Neural progenitor cell (in vitro differentiated cells): ENCODE measurements at regions not wholly inside any gene's neighbourhood (a gene's known extent, or its start where the extent isn't known, plus 50 kb on each side); places are given as distances from the start of the nearest gene placed in this dataset.

ENCODE experiments used
- DNase-seq: peaks from one replicate; pipeline ENCODE4 v3.0.0-alpha.2; 2016; ENCODE audit warnings: low spot score
- H2AFZ ChIP-seq: fragments of 200-600 bp; sonication (generic); replicated peaks from 2 replicates; pipeline ENCODE4 v1.6.1; 2016; ENCODE audit warnings: antibody characterized with exemption
- H3F3A ChIP-seq: fragments of 200-600 bp; sonication (generic); 2 replicates; pipeline ENCODE4 v1.6.1; 2016; ENCODE audit warnings: antibody characterized with exemption, low read depth
- H3K27ac ChIP-seq: fragments of 200-600 bp; sonication (generic); 2 replicates; pipeline ENCODE4 v1.5.1; 2016; ENCODE audit warnings: mild to moderate bottlenecking
- H3K27me3 ChIP-seq: fragments of 200-600 bp; sonication (generic); 2 replicates; pipeline ENCODE4 v1.6.1; 2016; ENCODE audit warnings: mild to moderate bottlenecking, moderate library complexity
- H3K36me3 ChIP-seq: fragments of 200-600 bp; sonication (generic); 2 replicates; pipeline ENCODE4 v1.5.1; 2016
- H3K4me1 ChIP-seq: fragments of 200-600 bp; sonication (generic); 2 replicates; pipeline ENCODE4 v1.6.1; 2016; ENCODE audit warnings: mixed run types
- H3K4me2 ChIP-seq: fragments of 200-600 bp; sonication (generic); 2 replicates; pipeline ENCODE4 v1.6.1; 2016
- H3K4me3 ChIP-seq: fragments of 200-600 bp; sonication (generic); 2 replicates; pipeline ENCODE4 v1.5.1; 2016
- H3K79me2 ChIP-seq: fragments of 200-600 bp; sonication (generic); 2 replicates; pipeline ENCODE4 v1.6.1; 2016; ENCODE audit warnings: low read depth
- H3K9ac ChIP-seq: fragments of 200-600 bp; sonication (generic); 2 replicates; pipeline ENCODE4 v1.6.1; 2016
- H3K9me3 ChIP-seq: fragments of 200-600 bp; sonication (generic); 2 replicates; pipeline ENCODE4 v1.5.1; 2016; ENCODE audit warnings: low read depth
- H4K20me1 ChIP-seq: fragments of 200-600 bp; sonication (generic); 2 replicates; pipeline ENCODE4 v1.6.1; 2016; ENCODE audit warnings: low read depth
- H3K27ac Mint-ChIP-seq: 3 replicates; pipeline ENCODE4 v1.8.0; 2021; ENCODE audit warnings: mixed read lengths
- H3K27me3 Mint-ChIP-seq: 2 replicates; pipeline ENCODE4 v1.8.0; 2022; ENCODE audit warnings: low read depth, mild to moderate bottlenecking, inconsistent platforms, moderate library complexity, mixed read lengths; ENCODE audit not compliant: insufficient read depth
- H3K36me3 Mint-ChIP-seq: 3 replicates; pipeline ENCODE4 v1.8.0; 2021; ENCODE audit warnings: mixed read lengths
- H3K4me1 Mint-ChIP-seq: 3 replicates; pipeline ENCODE4 v1.8.0; 2021; ENCODE audit warnings: mixed read lengths
- H3K4me3 Mint-ChIP-seq: 3 replicates; pipeline ENCODE4 v1.8.0; 2021; ENCODE audit warnings: mild to moderate bottlenecking, moderate library complexity, mixed read lengths
- H3K9me3 Mint-ChIP-seq: 3 replicates; pipeline ENCODE4 v1.8.0; 2020; ENCODE audit warnings: mixed read lengths
- EZH2 ChIP-seq: fragments of 200-600 bp; sonication (generic); IDR thresholded peaks from 2 replicates; pipeline ENCODE4 v1.6.1; 2017; ENCODE audit warnings: antibody characterized with exemption, mild to moderate bottlenecking, moderate library complexity
- EZH2phosphoT487 ChIP-seq: fragments of 200-600 bp; sonication (generic); IDR thresholded peaks from 2 replicates; pipeline ENCODE4 v1.6.1; 2017; ENCODE audit warnings: antibody characterized with exemption
- TF ChIP-seq, protein P1 (sequence below): fragments of 200-600 bp; sonication (generic); IDR thresholded peaks from 2 replicates; pipeline ENCODE4 v1.5.1; 2017; ENCODE audit warnings: antibody characterized with exemption, mild to moderate bottlenecking

DNA sequence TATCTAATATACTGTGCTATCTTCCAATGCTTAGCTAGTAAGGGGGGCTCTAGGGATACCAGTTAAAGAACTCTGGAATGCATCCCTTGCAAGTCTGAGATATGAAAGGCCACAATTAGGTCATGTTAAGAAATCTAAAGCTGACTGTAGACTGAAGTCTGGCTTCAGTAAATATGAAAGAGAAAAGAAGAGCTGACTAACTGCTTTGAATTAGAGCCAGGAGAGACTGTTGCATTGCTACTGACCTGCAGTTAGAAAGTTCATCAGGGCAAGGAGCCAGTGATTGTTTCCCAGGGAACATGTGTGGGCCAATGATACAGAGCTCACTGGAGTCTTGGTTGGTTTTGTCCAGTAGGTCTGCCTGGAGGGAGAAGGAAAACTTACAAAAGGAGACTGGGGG, 472.1 kb upstream of the TNC start:
- H2AFZ ChIP-seq, result no peak overlapping the region
- H3K27me3 ChIP-seq, result no peaks in the 10 kb centered on the region
- H4K20me1 ChIP-seq, result no peaks in the 10 kb centered on the region
- H3K4me1 ChIP-seq, result peaks cover 11% of the 10 kb centered on the region
- no peak for DNase-seq
- no peak overlapping the region for H3K27ac Mint-ChIP-seq
- H3K9me3 ChIP-seq, result no peaks in the 10 kb centered on the region
- H3K4me1 Mint-ChIP-seq, result peaks cover 16% of the 10 kb centered on the region
- no peak overlapping the region for H3K4me2 ChIP-seq
- H3K9me3 Mint-ChIP-seq, result peaks cover 2% of the 10 kb centered on the region
- no peak for TF ChIP-seq EZH2
- TF ChIP-seq EZH2phosphoT487, result no peak
- TF ChIP-seq, protein P1, sequence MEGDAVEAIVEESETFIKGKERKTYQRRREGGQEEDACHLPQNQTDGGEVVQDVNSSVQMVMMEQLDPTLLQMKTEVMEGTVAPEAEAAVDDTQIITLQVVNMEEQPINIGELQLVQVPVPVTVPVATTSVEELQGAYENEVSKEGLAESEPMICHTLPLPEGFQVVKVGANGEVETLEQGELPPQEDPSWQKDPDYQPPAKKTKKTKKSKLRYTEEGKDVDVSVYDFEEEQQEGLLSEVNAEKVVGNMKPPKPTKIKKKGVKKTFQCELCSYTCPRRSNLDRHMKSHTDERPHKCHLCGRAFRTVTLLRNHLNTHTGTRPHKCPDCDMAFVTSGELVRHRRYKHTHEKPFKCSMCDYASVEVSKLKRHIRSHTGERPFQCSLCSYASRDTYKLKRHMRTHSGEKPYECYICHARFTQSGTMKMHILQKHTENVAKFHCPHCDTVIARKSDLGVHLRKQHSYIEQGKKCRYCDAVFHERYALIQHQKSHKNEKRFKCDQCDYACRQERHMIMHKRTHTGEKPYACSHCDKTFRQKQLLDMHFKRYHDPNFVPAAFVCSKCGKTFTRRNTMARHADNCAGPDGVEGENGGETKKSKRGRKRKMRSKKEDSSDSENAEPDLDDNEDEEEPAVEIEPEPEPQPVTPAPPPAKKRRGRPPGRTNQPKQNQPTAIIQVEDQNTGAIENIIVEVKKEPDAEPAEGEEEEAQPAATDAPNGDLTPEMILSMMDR, result no peak
- no peak overlapping the region for H3K9ac ChIP-seq
- H3K27ac ChIP-seq, result no peak overlapping the region
- no peaks in the 10 kb centered on the region for H3K36me3 ChIP-seq
- H3F3A ChIP-seq, result no peaks in the 10 kb centered on the region
- H3K79me2 ChIP-seq, result no peaks in the 10 kb centered on the region
- peaks cover 4% of the 10 kb centered on the region for H3K27me3 Mint-ChIP-seq
- H3K4me3 ChIP-seq, result no peak overlapping the region
- no peak overlapping the region for H3K4me3 Mint-ChIP-seq
- H3K36me3 Mint-ChIP-seq, result no peaks in the 10 kb centered on the region

DNA sequence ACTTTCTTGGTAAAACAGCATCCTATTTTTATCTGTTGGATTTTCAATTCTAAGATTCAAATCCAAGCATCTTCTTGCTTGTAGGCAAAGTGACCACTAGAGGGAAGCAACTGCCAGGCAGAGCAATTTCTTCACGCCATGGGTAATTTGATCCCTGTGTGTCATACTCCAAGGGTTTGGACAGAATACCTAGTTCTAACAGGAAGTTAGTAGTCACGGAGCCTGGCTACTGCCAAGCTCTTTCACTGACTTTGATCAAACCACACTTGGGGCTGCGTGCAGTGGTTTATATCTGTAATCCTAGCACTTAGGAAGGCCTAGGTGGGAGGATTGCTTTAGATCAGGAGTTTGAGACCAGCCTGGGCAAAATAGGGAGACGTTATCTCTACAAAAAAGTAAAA, 473.6 kb upstream of the TNC start:
- Histone ChIP-seq H2AFZ (peak overlapping the region; percentile 45), H3K4me2 (peak overlapping the region; percentile 36), H3K36me3 (no peaks in the 10 kb centered on the region), H3K4me1 (peaks cover 22% of the 10 kb centered on the region), H3F3A (no peaks in the 10 kb centered on the region), H3K27ac (no peak overlapping the region), H4K20me1 (no peaks in the 10 kb centered on the region), H3K9me3 (no peaks in the 10 kb centered on the region), H3K27me3 (no peaks in the 10 kb centered on the region), H3K9ac (no peak overlapping the region), H3K79me2 (no peaks in the 10 kb centered on the region), H3K4me3 (no peak overlapping the region)
- Mint-ChIP-seq H3K4me1 (peaks cover 28% of the 10 kb centered on the region), H3K4me3 (peak overlapping the region; percentile 61), H3K27me3 (peaks cover 4% of the 10 kb centered on the region), H3K36me3 (no peaks in the 10 kb centered on the region), H3K9me3 (peaks cover 2% of the 10 kb centered on the region), H3K27ac (peak overlapping the region; percentile 91)
- TF ChIP-seq EZH2, result no peak
- TF ChIP-seq, protein P1, result peak; percentile 95
- DNase-seq, result peak; percentile 88

DNA sequence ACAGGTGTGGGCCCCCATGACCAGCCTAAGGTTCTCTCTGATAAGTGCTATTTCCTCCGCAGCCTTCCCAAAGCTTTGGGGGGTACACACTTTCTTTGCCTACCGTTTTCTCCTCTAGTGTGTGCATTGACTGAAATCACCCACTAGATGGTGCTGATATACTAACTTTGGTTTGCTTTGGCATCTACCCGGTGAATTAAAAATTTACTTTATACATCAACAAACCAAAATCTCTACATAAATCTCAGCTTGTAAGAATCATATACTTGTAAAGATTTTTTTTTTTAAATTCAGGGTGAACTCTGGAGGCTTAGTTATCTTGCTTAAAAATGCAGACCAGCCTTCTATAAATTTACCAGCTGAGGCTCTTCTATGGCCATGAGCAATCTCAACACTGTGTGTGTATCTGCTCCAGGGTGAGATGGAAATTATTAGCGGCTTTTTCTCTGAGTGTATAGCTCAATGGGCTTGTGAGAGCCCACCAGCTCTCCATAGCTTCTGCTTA, 475.7 kb upstream of the TNC start:
- Histone ChIP-seq H3K9me3 (no peaks in the 10 kb centered on the region), H3K36me3 (no peaks in the 10 kb centered on the region), H4K20me1 (no peaks in the 10 kb centered on the region), H3K27ac (no peak overlapping the region), H3K9ac (no peak overlapping the region), H3K4me3 (no peak overlapping the region), H3K4me1 (peaks cover 26% of the 10 kb centered on the region), H3K79me2 (no peaks in the 10 kb centered on the region), H3K4me2 (no peak overlapping the region), H2AFZ (peak overlapping the region; percentile 6), H3K27me3 (no peaks in the 10 kb centered on the region), H3F3A (no peaks in the 10 kb centered on the region)
- DNase-seq, result peak; percentile 61
- TF ChIP-seq, protein P1, result peak; percentile 92
- TF ChIP-seq EZH2 (no peak), EZH2phosphoT487 (no peak)
- H3K4me1 Mint-ChIP-seq, result peaks cover 38% of the 10 kb centered on the region
- H3K4me3 Mint-ChIP-seq, result no peak overlapping the region
- H3K27ac Mint-ChIP-seq, result peak overlapping the region; percentile 95
- no peaks in the 10 kb centered on the region for H3K36me3 Mint-ChIP-seq
- peaks cover 6% of the 10 kb centered on the region for H3K27me3 Mint-ChIP-seq
- H3K9me3 Mint-ChIP-seq, result peaks cover 2% of the 10 kb centered on the region
